ENCODE measurements at regions not wholly inside any gene's neighbourhood (a gene's known extent, or its start where the extent isn't known, plus 50 kb on each side); places are given as distances from the start of the nearest gene placed in this dataset.
"Not testable (repeated sequence)": the region's sequence is repeated elsewhere in the genome, so short reads cannot be mapped to it uniquely, and the experiment has no call there.

DNA sequence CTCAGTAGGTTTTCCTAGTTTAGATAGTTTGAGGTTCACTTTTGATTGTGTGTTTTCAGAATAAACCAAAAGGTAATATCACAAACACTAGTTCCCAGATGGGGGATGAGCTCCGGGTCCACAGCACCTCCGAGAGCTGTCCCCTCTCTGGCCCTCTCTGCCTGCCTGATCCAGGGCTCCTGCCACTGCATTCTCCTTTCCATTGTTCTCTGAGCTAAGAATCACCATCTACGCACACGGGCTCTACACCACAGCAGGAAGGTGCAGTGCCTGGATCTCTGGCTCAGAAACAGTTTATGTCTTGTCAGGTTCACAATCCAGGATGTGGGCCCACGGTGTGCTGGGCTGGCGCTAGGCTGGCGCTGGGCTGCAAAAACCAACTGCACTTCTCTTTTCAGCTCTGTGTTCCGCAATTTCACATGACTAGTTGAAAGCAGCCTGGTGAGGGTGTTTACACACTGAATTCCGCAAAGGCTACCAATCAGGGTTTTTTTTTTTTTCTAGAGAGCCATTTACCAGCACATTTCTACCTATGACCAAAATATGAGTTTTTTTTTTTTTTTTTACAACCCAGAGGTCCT is 167.5 kb downstream of the SOD2 start:
- DNase-seq: peak in 1 of 56 donors; percentile 2

DNA sequence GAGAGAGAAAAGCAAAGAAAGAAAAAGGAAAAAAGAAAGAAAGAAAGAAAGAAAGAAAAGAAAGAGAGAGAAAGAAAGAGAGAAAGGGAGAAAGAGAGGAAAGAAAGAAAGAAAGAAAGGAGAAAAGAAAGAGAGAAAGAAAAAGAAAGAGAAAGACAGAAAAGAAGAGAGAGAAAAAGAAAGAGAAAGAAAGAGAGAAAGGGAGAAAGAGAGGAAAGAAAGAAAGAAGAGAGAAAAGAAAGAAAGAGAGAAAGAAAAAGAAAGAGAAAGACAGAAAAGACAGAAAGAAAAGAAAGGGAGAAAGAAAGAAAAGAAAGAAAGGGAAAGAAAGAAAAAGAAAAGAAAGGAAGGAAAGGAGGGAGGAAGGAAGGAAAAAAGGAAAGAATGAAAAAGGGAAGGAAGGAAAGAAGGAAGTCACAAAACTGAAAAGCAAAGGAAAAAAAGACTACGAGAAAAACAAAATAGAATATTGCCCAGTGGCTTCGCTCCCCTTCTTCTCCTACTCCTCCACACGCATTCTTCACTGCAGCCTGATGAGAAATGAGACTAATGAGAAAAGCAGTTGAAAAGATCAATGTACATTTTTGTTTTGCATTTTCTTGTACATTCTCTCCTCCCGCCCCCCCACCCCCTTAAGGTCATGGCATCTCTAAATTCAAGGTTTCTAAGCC is 170.0 kb downstream of the SOD2 start:
- no peak for DNase-seq

DNA sequence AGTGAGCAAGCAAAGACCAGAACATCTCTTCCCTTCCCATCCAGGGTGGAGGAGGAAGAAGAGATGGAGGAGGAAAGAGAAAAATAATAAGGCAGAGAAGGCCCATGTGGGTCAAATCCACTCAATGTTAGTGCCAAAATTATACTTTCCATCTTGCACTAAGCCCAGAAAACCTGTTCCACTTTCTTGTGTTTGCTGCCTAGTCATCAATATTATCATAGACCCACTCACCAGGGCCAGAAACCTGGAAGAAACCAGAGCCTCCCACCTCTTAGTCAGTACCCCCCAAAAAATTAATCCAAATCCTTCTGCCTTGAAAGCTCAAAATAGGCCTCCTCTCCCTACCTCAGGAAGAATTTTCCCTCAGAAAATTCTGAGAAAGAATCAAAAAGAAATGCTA is 171.1 kb downstream of the SOD2 start:
- DNase-seq: no peak

DNA sequence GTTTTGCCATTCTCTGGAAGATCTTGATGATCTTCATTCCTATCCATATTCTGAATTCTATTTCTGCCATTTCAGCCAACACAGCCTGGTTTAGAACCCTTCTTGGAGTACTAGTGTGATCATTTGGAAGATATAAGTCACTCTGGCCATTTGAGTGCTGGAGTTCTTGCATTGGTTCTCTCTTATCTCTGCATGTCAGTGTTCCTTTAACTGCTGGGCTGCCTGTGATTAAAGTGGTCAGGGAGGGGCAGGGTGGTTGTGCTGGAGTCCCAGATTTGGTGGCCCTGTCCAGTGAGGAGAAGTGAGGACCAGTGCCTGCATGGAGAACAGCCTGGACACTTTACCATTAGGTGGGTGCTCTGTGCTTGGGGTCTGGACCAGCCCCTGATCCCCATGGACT is 173.0 kb downstream of the SOD2 start:
- DNase-seq: no peak

DNA sequence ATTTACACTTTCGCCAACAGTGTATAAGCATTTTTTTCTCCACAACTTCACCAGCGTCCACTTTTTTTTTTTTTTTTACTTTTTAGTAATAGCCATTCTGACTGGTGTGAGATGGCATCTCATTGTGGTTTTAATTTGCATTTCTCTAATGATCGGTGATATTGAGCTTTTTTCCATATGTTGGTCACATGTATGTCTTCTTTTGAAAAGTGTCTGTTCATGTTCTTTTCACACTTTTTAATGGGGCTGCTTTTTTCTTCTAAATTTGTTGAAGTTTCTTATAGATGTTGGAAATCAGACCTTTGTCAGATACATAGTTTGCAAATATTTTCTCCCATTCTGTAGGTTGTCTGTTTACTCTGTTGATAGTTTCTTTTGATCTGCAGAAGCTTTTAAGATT is 177.2 kb downstream of the SOD2 start:
- not testable (repeated sequence) for DNase-seq

DNA sequence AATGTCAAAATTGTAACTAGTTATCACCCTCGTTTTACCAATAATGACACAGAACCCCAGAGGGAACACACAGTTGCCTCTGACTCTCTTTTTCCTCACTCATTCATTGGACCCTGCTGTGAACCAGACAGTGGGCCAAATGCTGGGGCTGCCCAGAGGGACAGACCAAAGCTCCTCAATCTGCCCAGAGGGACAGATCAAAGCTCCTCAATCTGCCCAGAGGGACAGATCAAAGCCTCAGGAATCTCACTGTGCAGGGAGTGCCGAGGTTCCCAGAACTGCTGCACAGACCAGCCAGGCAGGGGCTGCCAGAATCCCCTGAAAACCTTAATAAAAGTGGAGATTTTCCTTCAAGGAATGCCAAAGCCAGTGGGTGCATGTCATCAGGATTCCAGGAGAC is 179.1 kb downstream of the SOD2 start:
- DNase-seq: no peak

DNA sequence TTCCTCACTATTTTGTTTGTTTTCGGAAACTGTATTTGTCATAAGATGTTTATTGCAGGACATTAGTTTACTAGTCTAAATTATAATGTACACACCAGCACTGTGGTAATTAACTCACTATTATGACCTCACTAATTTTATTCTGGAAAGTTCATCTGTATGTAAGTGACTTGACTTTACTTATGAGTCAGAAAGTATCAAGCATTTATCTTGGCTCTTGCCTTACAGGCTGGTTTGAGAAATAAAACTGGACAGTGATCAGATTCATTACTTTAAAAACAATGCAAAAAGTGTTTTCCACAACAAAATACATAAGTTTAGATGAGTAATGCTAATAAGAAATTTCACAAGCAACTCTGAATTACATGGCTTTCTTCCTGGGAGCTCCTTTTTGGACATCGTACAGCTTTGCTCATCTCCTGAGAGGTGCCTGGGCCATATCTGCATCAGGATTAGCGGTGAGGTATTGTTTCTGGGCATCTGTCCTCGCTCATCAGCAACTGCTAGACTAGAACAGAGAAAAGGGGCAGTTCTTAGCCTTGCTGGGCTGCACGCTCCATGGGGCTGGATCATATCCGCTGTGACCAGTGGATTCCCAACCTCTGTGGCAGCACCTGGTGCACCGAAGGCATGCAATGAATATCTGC is 179.8 kb downstream of the SOD2 start:
- DNase-seq: no peak

DNA sequence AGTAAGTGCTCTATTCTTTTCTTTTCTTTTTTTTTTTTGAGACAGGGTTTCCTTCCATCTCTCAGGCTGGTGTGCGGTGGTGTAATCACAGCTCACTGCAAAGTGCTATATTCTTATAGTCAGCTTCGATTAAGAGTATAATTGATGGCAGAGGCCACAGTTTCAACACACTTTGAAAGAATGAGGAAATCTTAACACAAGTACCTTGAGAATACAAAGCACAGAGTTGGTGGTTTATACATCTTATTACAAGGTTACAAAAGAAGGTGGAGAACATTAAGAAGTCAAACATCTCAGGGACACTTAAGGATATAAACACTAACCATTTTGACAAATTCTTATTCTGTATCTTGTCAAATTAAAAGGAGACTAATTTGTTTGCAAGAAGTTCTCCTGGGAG is 180.5 kb downstream of the SOD2 start:
- no peak for DNase-seq

DNA sequence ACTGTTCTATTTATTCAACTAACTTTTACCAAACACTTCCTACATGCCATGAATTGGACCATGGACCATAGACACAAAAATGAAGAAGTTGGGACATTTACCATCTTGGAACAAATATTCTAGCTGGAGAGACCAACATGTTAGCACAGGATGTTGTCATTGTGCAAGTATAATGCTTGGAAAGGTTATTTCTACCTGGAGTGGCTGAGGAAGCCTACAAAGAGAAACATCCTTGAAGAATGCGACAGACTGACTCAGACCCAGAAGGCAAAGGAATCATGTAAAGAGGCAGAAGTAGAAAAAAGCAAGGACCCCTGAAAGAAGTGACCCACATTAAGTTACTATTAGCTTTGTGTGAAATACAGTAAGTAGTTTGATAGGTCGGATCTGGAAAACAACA is 180.9 kb downstream of the SOD2 start:
- no peak for DNase-seq

DNA sequence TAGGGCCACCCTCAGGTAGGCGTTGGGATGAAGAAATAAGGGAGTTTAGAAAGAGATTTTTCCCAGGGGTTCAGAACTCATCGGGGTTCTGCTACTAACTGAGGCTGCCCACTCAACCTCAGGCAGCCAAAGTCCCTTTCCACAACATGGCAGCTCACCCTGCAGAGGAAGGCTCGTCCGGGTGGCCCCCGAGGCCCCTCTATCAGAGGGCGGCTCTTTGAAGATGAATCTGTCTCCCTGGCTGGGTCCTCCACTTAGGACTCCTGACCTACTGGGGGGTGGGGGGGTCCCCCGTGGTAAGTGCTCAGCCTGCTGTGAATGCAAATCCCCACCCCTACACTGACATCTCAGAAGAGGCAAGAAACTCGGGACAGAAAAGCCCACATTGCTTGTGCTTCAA is 182.9 kb downstream of the SOD2 start:
- DNase-seq: no peak

DNA sequence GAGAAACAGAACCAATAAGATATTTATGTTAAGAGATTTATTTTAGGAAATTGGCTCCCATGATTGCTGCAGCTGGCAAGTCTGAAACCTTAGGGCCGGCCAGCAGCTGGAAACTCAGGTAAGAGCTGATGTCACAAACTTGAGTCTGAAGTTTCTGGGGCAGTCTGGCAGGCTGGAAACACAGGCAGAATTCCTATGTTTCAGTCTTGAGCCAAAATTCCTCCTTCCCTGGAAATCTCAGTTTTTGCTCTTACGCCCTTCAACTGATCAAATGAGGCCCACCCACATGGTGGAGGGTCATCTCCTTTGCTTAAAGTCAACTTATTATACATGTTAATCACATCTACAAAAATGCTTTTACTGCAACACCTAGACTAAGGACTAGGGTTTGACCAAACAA is 184.1 kb downstream of the SOD2 start:
- DNase-seq: no peak

DNA sequence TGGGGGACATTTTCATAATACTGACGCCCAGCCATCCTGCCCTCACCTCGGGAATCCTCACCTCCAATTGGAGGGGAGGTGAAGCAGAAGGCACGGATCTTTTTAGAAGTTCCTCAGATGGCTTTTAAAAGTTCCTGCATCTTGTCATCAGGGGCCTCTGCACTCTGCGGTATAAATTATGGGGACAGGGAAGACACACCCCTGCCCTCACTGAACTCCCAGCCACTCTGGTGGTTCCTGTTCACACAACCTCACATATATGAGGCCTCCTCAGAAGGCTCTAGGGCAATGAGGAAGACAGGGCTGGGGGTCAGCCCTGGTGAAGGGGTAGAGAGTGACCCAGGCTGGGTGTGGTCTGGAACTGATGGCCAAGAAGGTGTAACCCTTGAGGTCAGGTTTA is 187.0 kb downstream of the SOD2 start:
- DNase-seq: no peak

DNA sequence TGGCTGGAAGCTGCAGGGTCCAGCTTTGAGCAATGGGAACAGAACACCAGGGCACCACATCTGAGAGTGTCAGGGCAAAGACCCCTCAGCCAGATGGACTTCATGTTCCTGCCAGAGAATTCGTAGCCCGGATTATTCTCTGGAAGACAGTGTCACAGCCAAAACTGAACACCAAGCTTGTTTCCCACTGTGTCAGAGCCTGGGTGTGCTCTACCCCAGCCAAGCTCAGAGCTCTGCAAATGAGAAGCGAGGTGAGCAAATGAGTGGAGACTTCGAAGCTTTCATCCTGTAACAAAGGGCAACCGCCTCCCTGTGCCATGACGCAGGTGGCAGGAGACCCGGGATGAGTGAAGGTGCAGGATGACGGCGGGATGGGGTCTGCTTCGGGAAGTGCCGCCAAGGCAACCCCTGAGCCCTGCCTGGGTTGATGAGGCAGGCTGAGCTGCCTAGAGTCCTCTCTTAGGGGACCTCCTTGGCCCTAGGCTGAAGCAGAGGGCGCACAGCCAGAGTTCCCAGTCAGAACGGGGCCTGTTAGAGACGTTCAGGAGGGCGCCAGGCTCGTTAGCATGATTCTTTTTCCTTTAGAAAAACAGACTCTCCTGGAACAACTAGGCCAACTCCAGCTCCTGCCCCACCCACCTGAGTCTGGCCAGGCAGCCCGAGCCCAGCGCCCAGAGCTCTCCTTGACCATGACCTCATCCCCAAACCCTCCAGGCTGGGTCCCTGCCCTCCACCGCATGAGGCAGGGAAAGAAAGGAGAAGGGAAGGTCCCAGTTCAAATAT is 187.7 kb downstream of the SOD2 start:
- DNase-seq: peak in 13 of 56 donors; percentile 2 to 55 (median 29)

DNA sequence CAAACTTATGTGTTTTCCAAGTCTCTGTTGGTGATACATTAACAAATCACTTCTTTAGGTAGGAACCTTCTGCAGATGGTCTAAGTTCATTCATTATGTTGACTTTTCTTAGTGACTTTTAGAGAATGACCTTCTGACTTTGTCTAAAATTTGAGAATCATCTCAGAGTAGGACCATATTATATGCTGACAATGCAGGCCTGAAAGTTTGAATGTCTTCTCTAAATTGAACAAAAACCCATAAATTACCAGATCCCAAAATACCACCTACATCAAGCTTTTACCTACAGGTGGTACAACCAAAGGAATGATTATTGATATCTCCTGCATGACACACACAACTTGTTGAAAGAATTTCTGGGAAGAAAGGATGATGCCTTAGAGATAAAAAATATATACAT is 191.5 kb downstream of the SOD2 start:
- no peak for DNase-seq

DNA sequence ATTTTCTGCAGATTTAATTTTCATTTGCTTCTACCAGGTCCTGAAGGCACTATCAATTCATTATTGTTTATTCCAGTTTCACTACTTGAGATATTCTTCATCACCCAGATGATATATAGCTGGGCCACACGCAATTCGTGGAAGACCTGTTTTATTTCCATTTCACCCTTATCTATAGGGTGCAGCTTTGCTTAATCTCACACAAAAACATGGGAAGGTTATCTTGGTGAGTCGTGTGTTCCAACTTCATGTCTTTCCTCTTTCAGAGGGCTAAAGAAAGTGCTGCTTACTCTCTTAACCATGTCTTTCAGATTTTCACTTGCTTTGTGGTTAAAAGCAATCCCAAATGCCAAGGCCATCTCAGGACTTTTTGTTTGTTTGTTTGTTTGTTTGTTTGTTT is 194.0 kb downstream of the SOD2 start:
- no peak for DNase-seq

DNA sequence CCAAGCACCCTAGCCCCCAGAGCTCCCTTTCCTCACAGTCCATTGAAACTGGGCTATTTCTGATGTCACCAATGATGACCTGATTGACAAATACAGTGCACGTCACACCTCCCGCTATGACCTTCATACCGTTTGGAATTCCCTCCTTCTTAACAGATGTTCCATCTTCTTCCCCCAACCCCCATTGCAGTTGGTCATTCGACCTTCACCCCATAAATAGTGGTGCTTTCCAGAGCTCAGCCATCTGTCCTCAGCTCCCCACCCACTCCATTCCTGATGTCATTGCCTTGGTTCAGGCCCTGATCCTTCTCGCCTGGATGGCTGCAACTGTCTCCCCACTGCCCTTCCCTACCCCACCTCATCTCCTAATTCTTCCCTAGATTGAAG is 198.5 kb downstream of the SOD2 start:
- no peak for DNase-seq

DNA sequence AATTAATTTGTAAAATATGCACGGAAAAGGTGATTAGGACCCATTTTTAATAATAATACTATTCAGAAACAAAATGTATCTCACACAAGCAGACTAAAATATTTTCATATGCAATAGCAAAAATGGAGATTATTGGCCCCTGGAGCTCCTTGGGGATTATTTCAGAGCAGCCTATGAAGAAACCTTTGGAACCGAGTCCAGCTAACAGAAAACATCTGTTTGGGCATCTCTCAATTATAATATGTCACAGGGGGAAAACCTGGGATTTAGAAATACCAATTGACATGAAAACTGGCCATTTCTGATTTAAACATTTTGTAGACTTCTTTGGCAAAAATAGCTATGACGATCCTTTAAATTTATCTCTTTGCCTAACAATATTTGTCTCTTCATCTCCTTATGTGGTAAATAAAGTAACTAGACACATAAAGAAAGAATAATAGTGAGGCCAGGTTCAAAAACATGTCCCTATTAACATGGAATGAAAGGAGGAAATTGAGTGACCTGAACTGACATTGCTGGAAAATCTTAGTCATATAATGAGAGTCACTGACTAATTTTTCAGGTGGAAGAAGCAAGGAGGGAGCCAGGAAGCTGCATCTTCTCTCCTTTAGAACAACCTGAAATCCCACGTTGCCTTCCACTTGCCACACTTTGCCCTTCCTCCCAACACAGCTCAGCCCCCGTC is 199.0 kb downstream of the SOD2 start:
- no peak for DNase-seq

DNA sequence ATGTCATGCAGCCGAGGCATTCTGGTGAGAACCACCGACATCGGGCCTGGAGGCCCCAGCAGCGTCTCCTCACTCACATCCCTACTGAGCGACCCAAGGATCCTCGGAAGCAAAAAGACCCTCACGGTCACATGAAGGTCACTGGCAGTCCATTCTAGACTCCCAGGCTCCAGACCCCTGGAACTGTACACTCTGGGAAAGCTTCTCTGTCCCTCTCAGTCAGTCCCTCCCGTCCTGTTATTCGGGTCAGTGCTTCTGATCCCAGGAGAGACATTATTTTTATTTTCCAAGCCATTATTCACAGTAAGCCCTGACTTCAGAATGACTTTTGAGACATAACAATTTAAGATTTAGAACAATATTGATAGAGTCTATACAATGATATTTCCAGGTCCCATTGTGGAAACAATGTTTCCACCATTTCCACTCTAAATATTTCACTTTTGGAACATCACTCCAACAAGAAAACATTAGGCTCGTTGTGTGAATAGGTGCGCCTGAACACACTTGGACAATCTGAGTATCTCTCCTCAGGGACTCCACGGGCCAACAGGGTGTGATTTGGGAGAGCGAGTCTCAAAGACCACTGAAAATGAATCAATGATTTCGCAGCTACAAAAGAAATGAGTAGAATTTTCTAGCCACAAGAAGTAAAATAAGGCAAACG is 199.7 kb downstream of the SOD2 start:
- DNase-seq: no peak

DNA sequence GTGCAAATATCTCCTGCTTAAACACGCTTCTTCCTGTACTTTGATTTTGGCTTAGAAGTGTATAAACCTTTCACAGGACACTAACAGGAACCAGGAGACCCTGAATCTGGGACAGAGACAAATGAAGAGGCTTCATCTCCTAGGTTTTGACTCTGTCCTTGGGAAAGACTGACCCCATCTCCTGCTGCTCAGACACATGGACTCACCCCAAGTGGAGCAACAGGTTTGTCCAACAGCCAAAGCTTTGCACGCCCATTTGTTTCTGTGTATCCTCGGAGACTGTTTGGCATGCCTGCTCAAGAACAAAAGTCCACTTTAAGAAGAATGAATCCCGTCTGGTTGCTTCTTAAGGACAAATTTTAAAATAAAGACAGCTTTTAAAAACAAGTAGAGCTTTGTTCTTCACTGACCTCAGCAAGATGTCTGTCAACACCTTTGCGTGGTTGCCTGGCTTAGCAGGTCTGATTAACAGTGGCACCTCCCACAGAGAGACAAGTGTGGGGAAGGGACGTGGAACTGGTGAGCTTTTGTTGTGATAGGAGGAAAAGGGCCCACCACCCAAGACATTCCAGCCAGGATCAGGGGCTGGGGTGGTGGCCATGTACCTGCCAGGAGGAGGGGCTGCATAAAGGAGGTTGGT is 202.6 kb downstream of the SOD2 start:
- DNase-seq: peak in 15 of 56 donors; percentile 2 to 66 (median 27)

DNA sequence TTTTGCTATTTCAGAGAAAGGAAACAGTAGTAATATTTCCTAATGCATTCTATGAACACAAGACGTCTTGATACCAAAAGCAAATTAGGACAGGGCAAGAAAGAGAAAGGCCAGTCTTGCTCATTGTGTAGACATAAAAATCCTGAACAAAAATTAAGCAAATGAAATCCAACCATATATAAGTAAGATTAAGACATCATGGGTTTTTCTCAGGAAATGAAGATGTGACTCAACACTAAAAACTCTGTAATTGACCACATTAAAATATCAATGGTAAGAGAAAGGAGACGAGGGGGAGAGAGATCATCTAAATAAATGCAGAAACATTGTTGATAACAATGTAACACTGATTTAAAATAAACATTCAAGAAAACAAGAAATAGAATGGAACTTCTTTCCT is 205.4 kb downstream of the SOD2 start:
- DNase-seq: no peak

DNA sequence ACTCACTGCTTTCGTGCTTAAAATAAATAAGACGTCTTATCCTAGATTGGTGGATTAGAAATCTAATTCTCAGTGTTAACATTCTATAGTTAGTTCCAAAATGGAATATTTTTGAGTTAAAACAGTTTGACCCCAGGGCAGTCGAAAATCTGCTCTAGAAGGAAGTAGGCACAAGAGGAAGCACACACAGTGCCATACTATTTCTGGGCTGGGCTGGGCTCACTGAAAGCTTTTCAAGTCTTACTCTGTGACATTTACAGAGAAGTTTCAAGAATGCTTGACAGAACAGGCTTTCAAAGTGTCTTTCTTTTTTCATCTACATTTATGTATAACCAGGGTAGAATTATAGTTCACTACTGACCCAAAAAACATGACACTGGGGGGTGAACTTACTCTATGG is 209.8 kb downstream of the SOD2 start:
- DNase-seq: peak in 1 of 56 donors; percentile 9

Data from amygdala (tissue), 56 donors.